ENCODE measurements at regions not wholly inside any gene's neighbourhood (a gene's known extent, or its start where the extent isn't known, plus 50 kb on each side); places are given as distances from the start of the nearest gene placed in this dataset.

- no peak for TF ChIP-seq Cebpa-rat (IDR thresholded peaks at IDR 0.05)
- Histone ChIP-seq H3K9ac (no peak overlapping the region), H3K4me3 (no peak overlapping the region), H3K4me2 (no peak overlapping the region), H3K27ac (no peak overlapping the region), H3K27me3 (no peaks in the 10 kb centered on the region), H3K36me3 (no peaks in the 10 kb centered on the region), H4K20me1 (no peaks in the 10 kb centered on the region), H3K9me3 (no peaks in the 10 kb centered on the region), H3K4me1 (no peaks in the 10 kb centered on the region)
Measured at GRCh38 chr4:126969360-126970235, 663.2 kb upstream of the INTU start.

- Histone ChIP-seq H3K27me3 (no peaks in the 10 kb centered on the region), H3K27ac (no peak overlapping the region), H3K4me3 (no peak overlapping the region), H3K4me2 (no peak overlapping the region), H3K9ac (no peak overlapping the region), H3K9me3 (no peaks in the 10 kb centered on the region), H4K20me1 (no peaks in the 10 kb centered on the region), H3K36me3 (no peaks in the 10 kb centered on the region), H3K4me1 (no peaks in the 10 kb centered on the region)
- no peak for TF ChIP-seq Cebpa-rat (IDR thresholded peaks at IDR 0.05)
Measured at GRCh38 chr4:126973201-126973600, 659.6 kb upstream of the INTU start.

- Histone ChIP-seq H3K4me1 (no peaks in the 10 kb centered on the region), H3K9ac (no peak overlapping the region), H3K4me2 (no peak overlapping the region), H3K27me3 (no peaks in the 10 kb centered on the region), H4K20me1 (no peaks in the 10 kb centered on the region), H3K36me3 (no peaks in the 10 kb centered on the region), H3K27ac (no peak overlapping the region), H3K9me3 (no peaks in the 10 kb centered on the region), H3K4me3 (no peak overlapping the region)
- no peak for TF ChIP-seq Cebpa-rat (IDR thresholded peaks at IDR 0.05)
Measured at GRCh38 chr4:126976850-126977632, 655.7 kb upstream of the INTU start.

- Histone ChIP-seq H3K4me3 (no peak overlapping the region), H3K4me1 (no peaks in the 10 kb centered on the region), H3K27ac (no peak overlapping the region), H3K4me2 (no peak overlapping the region), H4K20me1 (no peaks in the 10 kb centered on the region), H3K9ac (no peak overlapping the region), H3K9me3 (0 out of 2 replicates have a peak, but pooled peaks cover 4% of the 10 kb centered on the region), H3K36me3 (no peaks in the 10 kb centered on the region), H3K27me3 (no peaks in the 10 kb centered on the region)
- no peak for TF ChIP-seq Cebpa-rat (IDR thresholded peaks at IDR 0.05)
Measured at GRCh38 chr4:126986005-126986404, 646.8 kb upstream of the INTU start.

GRCh38 chr4:126986828-126987227 is 645.9 kb upstream of the INTU start:
- Histone ChIP-seq H3K36me3 (no peaks in the 10 kb centered on the region), H3K4me1 (no peaks in the 10 kb centered on the region), H3K4me3 (no peak overlapping the region), H3K9me3 (0 out of 2 replicates have a peak, but pooled peaks cover 4% of the 10 kb centered on the region), H4K20me1 (no peaks in the 10 kb centered on the region), H3K27ac (no peak overlapping the region), H3K4me2 (no peak overlapping the region), H3K27me3 (no peaks in the 10 kb centered on the region), H3K9ac (no peak overlapping the region)
- no peak for TF ChIP-seq Cebpa-rat (IDR thresholded peaks at IDR 0.05)

GRCh38 chr4:126991965-126992364 is 640.8 kb upstream of the INTU start:
- TF ChIP-seq Cebpa-rat (IDR thresholded peaks at IDR 0.05), result no peak
- H3K9me3 ChIP-seq, result no peaks in the 10 kb centered on the region
- no peak overlapping the region for H3K27ac ChIP-seq
- no peaks in the 10 kb centered on the region for H3K27me3 ChIP-seq
- no peak overlapping the region for H3K9ac ChIP-seq
- H3K4me1 ChIP-seq, result no peaks in the 10 kb centered on the region
- H3K36me3 ChIP-seq, result no peaks in the 10 kb centered on the region
- no peaks in the 10 kb centered on the region for H4K20me1 ChIP-seq
- no peak overlapping the region for H3K4me3 ChIP-seq
- no peak overlapping the region for H3K4me2 ChIP-seq

- H3K4me1 ChIP-seq, result no peaks in the 10 kb centered on the region
- H3K4me2 ChIP-seq, result no peak overlapping the region
- H3K27me3 ChIP-seq, result no peaks in the 10 kb centered on the region
- H3K36me3 ChIP-seq, result no peaks in the 10 kb centered on the region
- H3K9ac ChIP-seq, result no peak overlapping the region
- H3K9me3 ChIP-seq, result no peaks in the 10 kb centered on the region
- no peak for TF ChIP-seq Cebpa-rat (IDR thresholded peaks at IDR 0.05)
- H3K4me3 ChIP-seq, result no peak overlapping the region
- no peak overlapping the region for H3K27ac ChIP-seq
- H4K20me1 ChIP-seq, result no peaks in the 10 kb centered on the region
Measured at GRCh38 chr4:126992910-126993309, 639.8 kb upstream of the INTU start.

GRCh38 chr4:126993351-126993750 is 639.4 kb upstream of the INTU start:
- H4K20me1 ChIP-seq, result no peaks in the 10 kb centered on the region
- no peak for TF ChIP-seq Cebpa-rat (IDR thresholded peaks at IDR 0.05)
- no peaks in the 10 kb centered on the region for H3K36me3 ChIP-seq
- no peak overlapping the region for H3K9ac ChIP-seq
- H3K9me3 ChIP-seq, result no peaks in the 10 kb centered on the region
- no peaks in the 10 kb centered on the region for H3K4me1 ChIP-seq
- no peak overlapping the region for H3K4me2 ChIP-seq
- H3K27ac ChIP-seq, result no peak overlapping the region
- no peak overlapping the region for H3K4me3 ChIP-seq
- no peaks in the 10 kb centered on the region for H3K27me3 ChIP-seq

- Histone ChIP-seq H3K4me3 (no peak overlapping the region), H3K36me3 (no peaks in the 10 kb centered on the region), H3K27ac (no peak overlapping the region), H4K20me1 (no peaks in the 10 kb centered on the region), H3K9ac (no peak overlapping the region), H3K9me3 (no peaks in the 10 kb centered on the region), H3K4me2 (no peak overlapping the region), H3K27me3 (no peaks in the 10 kb centered on the region), H3K4me1 (no peaks in the 10 kb centered on the region)
- no peak for TF ChIP-seq Cebpa-rat (IDR thresholded peaks at IDR 0.05)
Measured at GRCh38 chr4:126995235-126995634, 637.5 kb upstream of the INTU start.

GRCh38 chr4:127000110-127000509 is 632.6 kb upstream of the INTU start:
- Histone ChIP-seq H3K4me1 (no peaks in the 10 kb centered on the region), H3K9ac (no peak overlapping the region), H3K27ac (no peak overlapping the region), H3K4me2 (no peak overlapping the region), H3K4me3 (no peak overlapping the region), H3K9me3 (no peaks in the 10 kb centered on the region), H3K36me3 (no peaks in the 10 kb centered on the region), H3K27me3 (no peaks in the 10 kb centered on the region), H4K20me1 (no peaks in the 10 kb centered on the region)
- no peak for TF ChIP-seq Cebpa-rat (IDR thresholded peaks at IDR 0.05)

Data from BLaER1 (cell line).